Lung microvascular endothelial cell (primary cell): ENCODE measurements at regions not wholly inside any gene's neighbourhood (a gene's known extent, or its start where the extent isn't known, plus 50 kb on each side); places are given as distances from the start of the nearest gene placed in this dataset.
"Not testable (repeated sequence)": the region's sequence is repeated elsewhere in the genome, so short reads cannot be mapped to it uniquely, and the experiment has no call there.

ENCODE experiments used
- DNase-seq, 2 donors: peaks; one replicate each; pipeline versions ENCODE4 v3.0.0 to v3.0.0-alpha.2; 2010; ENCODE audit warnings: low read depth in 2 of 2

DNA sequence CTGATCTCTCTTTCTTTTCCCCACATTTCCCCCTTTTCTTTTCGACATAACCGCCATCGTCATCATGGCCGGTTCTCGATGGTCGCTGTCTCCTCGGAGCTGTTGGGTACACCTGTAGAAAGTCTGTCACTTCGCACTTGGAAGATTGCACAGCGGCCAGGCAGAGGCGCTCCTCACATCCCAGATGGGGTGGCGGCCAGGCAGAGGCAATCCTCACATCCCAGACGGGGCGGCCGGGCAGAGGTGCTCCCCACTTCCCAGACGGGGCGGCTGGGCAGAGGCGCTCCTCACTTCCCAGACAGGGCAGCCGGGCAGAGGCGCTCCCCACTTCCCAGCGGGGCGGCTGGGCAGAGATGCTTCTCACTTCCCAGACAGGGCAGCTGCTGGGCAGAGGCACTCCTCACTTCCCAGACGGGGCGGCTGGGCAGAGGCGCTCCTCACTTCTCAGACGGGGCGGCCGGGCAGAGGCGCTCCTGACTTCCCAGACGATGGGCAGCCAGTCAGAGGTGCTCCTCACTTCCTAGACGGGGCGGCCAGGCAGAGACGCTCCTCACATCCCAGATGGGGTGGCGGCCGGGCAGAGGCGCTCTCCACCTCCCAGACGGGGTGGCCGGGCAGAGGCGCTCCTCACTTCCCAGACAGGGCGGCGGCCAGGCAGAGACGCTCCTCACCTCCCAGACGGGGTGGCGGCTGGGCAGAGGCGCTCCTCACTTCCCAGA lies 110.7 kb downstream of the C5orf15 start:
- DNase-seq: not testable (repeated sequence)

DNA sequence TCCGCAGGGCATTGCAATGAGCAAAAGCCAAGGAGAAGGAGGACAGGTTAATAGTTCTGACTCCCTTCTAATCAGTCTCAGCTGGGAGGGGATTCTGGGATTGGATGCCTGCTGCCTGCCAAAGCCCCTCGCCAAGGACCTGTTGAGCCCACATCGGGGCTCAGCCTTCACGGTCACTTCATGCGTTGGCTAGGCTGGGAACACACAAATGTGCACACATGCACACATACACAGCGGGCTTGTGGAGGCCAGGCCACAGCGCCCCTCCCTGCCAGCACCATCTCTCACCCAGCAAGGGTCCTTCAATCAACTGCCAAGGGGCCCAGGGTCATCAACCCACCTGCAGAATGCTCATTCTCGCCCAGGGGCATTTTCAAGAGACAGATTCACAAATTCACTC lies 113.9 kb downstream of the C5orf15 start:
- no peak for DNase-seq

DNA sequence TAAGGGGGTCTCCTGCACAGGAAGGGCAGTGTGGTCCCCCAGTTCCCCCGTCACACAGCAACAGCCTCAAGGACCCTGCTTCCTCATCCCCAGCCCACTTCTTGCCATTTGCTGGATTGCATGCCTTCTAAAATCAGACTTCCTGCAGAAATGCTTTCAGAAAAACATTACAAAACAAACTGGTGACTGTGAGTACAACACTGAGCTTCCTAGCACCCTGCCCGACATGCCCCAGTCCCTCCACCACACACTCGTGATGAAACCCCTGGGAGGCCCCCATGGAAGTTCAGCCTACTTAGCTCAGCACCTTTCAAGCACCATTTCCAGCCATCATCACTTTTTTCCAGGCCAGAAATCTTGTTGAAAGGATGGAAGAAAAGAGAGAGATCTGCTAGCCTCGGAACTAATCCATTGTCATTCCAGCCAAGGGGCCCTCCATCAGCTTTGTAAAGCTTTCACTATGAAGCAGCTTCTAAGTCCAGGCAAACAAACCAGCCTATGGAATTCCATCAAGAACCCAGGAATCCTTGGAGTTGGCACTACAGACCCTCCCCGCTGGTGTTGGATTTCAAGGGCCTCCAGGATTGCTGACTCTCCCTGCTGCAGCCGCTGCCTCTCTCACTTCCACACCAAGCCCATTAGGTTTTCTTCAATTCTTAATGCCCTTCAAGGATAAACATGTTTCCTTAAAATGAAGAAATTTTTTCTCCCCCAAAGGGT lies 114.6 kb downstream of the C5orf15 start:
- no peak for DNase-seq

DNA sequence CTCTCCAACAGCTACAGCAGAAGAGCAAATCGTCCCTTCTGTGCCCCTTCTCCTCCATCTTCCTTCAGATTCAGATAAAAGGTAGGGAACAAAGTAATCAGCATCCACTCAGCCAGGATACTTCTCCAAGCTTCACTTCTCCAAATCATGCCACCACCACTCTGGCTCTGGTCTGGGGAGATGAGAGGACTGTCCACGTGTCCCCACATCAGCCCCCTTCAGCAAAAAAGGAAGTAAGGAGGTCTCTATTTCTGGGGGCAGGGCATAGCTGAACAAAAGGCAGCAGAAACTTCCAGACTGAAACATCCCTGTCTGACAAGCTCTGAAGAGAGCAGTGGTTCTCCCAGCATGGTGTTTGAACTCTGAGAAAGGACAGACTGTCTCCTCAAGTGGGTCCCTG lies 116.9 kb downstream of the C5orf15 start:
- no peak for DNase-seq

DNA sequence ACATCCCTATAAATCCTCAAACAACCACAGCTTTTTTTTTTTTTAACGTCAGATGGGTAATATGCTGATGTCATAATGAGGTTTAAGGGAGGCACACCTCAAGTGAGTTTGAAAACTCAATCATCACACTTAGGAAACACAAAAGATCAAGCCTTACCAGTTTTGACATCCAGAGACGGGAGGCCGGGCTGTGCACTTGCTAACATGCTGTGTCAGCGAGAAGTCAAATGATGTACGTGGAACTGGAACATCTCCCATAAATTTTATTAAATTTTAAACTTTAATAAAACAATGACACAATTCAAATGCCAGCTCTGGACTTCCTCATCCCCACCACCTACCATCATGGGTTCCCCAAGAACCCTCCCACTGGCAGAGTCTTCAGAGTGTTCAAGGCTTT lies 117.6 kb downstream of the C5orf15 start:
- DNase-seq: no peak

DNA sequence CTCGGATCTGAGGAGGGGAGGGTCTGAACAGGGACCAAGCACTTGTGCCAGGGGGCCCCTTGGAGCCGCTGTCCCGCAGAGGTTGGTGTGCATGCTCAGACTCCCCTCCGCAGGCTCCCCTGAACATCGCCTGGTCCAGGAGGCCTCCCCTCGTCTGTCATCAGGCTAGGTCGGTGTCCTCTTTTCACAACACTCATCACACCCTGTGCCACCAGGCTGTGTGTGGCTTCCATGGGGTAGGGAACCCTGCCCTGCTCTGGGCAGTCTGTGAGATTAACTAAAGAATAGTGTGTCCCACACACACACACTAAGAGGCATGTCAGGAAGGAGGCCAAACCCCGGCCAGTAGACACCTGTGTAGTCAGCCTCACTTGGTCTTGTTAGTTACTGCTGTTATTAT lies 119.3 kb downstream of the C5orf15 start:
- DNase-seq: no peak

DNA sequence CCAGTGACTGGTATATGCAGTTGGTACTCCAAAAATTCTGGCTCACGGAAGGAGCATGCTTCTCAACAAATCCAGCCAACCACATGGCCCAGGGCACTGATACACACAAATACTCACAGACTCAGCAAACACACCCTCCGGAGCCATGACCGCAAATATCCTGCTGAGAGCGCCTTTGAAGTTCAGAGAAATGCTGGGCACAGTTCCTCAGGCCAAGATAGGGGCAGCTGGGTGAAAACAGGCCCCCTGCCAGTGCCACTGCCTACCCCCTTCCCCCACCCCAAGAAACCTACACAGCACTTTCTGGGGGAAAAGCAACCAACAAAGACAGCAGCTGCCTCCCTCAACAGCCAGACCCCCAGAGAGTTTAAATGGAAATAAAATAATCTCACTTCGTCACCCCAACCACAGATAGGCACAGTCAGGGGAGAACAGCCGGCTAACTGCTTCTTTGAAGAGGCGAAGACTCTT lies 120.0 kb downstream of the C5orf15 start:
- no peak for DNase-seq

DNA sequence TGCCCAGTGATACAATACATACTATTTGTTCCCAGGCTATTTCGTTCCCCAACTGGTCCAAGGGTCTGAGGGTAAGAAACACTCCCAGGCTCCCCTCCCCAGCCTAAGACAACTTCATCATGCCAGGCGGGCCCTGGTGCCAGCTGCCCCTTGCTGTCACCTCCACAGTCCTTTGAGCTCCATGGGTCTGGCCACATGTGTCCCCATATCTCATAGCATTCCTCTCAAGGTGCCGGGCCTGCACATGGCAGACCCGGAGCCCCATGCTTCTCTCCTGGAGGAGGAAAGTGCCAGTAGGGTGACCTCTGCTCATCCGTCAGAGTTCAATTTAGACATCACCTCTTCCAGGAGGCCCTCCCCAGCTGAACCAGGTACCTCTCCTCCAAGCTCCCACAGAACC lies 120.5 kb downstream of the C5orf15 start:
- DNase-seq: no peak

DNA sequence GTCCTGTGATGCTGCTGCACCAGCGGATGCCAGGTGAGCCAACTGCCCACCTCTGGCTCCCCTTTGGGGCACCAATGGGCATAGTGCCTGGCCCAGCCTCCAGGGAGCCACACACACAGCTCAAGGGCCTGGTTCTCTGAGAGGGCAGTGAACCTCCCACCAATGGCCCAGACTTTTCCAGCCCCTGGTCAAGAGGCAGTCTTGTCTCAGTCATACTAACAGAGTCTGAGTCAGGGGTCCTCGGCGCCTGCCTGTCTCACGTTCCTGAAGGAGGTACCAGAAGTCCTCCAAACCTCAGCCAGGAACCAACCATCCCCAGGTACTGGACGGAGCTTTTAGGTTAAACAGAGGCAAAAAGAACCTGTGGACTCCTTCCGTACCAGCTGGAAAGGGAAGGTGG lies 121.1 kb downstream of the C5orf15 start:
- no peak for DNase-seq

DNA sequence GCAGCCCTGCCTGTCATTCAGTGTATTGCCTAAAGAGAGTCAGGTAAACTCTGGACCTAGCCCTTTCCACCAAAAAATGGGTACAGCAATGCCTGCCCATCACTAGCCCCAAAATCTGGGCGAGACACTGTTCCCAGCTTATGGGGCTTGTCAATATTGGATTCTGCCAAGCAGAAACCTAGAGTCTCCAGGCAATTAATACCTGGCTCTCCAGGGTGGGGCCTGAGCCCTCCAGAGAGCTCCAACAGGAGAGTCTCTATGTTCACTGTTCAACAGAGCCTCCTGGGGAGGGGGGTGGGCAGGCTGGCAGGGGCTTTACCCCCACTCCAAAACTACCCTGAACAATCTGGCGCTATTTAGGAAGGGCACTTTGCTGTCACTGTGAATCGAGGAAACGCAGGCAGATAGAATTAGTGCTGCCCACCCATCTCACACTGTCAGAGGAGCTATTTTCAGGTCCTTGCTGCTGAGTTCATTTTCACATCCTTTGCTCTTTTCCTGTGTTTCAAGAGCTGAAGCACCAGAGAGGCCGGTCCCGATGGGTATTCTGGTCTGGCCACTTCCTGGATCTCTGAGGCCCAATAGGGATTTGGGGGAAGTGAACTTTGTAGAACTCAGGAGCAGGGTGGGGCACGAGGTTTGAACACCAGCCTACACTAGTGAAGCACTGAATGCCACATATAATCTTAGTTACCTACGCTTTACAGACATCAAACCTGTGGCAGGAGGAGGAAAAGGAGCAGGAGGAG lies 121.8 kb downstream of the C5orf15 start:
- no peak for DNase-seq

DNA sequence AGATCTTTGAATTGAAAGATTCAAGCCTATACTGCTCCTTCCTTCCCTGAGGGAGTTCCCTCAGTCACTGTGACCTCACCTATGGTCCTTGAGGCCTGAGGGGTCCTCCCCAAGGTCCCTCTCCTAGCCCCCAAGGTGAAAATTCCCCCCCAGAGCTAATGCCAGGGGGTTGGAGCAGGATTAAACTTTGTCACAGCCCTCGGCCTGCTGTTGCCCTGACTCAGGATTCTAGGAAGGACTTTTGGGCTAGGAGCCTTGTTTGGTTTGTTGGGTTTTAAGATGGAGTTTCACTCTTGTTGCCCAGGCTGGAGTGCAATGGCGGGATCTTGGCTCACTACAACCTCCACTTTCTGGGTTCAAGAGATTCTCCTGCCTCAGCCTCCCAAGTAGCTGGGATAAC lies 123.2 kb downstream of the C5orf15 start:
- no peak for DNase-seq

DNA sequence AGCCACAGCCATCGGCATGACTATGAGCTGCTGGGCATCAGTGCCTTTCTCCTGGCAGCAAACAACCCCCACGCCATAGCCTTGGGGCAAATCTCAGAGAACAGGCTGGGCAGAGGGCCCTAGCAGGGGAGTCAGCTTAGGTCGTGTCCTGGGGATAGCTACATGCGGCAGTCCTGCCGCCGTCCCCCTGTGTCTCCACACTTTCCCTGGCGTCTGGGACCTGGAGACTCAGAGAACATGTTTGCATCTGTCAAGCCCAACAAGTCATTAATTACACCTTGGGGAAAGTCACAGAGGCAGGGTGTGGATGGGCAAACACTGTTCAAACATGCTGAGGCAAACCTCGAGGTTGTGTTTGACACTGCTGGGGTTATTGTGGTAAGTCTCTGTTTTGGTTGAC lies 123.6 kb downstream of the C5orf15 start:
- no peak for DNase-seq

DNA sequence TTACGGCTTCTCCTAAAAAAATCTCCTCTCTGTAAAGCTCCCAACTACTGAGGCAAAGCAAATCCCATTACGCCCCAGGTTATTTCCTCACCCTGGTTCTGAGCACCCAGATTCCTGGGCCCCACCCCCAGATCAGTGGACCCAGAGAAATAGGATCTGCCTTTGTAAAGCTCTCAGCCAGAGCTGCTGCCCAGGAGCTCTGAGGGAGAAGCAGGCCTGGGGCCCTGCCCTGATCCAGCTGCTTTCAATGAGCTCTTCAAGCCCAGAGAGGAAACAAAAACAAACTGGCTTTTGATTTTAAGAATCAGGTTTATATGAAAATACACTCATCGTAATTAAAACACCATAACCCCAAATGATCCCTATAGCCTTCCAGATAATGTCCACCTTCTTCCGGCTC lies 124.5 kb downstream of the C5orf15 start:
- DNase-seq: no peak

DNA sequence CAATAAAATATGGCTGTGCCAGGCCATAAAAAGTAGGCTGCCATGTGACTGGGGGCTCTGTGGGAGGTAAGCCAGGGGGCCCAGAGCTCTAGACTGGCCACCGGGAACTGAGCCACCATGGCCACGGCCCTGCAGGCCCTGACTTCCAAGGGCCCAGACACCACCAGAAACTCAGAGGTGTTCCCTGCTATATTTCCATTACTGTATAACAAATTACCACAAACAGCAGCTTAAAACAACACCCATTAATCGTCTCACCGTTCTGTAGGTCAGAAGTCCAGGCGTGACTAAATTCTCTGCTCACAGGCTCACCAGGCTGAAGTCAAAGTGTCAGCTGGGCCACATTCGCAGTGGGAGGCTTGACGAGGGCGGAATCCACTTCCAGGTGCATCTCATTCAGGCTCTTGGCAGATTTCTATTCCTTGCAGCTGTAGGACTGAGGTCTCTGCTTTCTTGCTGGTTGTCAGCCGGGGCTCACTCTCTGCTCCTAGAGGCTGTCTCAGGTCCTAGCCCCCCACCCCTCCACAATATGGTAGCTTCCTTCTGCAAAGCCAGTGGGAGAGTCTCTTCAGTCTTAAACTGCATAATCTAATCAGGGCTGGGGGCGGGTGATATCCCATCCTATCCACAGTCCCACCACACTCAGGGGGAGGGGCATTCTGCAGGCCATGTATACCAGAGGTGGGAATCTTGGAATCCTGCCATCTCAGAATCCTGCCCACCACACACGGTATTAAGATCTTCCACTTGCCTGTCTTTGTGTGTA lies 125.4 kb downstream of the C5orf15 start:
- DNase-seq: no peak

DNA sequence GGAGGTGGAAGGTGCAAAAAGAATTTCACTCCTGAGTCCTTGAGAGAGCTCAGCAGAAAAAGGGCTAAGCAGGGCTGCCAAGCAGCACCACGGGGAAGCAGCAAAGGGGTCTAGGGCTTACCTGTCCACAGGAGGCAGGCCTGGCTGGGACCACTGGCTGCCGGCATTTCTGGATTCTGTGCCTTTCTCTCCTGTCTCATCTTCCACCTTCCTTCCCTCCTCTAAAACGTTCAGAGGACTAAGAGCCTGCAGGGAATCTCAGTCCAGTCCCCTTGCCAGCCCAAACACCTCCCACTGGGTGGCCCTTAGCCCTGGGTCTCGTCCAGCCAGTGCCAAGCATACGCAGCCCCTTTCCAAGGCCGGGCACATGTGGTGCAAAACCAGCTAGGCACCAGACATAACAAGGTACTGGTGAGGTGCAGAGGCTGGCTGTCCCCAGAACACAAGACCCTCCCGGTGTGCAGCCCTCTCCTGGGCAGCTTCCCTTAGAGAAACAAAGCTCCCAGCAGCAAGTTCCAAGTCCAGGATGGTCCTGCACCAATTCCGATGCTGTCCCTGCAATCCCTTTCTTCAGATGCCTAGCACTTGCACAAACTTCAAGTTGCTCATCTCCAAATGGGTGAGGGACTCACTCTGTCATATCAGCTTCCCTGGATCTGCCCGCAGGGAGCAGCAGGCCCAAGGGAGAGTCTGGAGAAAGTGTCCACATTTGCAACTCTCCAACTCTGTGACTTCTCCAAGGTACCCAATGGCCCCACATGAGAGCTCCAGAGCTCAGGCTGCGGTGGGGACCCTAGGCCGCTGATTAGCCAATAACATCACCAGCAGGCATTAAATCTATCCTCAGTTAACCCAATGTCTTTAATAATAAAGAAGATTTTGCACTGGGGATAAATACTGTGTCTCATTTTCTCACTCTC lies 126.3 kb downstream of the C5orf15 start:
- no peak for DNase-seq

DNA sequence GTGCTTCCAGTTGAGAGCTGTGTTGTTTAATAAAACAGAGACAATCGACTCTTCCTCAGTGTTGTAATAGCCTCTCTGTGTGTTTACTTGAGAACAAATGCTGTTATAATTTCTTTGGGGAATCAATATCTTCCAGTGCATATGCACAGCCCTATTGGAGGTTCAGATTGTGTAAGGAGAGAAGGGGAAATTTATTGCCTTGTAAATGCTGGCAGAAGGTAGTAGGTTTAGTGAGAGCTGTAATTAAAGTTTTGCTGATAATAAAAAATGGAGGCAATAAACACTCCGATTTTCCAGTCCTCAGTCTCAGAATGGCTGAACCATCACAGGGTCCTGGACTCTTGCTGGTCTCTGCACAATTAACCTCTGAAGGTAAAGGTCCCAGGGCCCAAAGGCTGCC lies 128.3 kb downstream of the C5orf15 start:
- no peak for DNase-seq

DNA sequence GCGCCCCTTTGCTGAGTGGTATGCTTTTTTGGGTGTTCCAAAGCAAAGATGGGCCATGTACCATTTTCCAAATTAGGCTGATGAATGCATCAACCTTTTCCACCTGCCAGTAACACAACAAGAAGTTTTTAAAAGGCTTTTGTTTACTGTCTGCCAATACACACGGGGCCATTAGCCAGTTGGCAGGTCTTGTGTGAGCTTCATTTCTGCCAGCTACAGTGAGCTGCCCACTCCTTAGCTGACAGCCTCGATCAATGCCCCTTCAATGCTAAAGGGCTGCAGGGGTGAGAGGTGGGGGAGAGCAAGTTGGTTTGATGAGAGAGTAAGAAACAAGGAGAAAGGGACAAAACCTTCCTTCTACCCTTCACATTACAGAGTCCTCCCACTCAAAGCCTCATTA lies 128.7 kb downstream of the C5orf15 start:
- no peak for DNase-seq

DNA sequence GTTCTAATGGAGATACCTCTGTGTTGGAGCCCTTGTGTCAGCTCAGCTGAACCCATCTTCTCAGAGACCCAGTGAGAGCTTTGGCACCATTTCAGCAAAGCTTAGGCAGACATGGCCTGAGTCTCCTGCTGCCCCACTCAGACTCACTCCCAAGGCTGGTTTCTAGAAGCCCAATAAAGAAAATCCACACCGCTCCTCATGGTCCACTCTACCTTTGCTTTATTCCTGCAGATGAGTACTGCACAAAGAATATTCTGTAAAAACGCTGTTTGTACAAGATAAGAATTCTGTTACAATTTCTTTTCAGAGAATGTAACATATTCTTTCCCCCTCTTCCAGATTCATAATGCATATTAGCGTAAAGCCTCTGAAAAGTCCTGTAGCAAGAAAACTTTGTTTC lies 129.3 kb downstream of the C5orf15 start:
- DNase-seq: no peak

DNA sequence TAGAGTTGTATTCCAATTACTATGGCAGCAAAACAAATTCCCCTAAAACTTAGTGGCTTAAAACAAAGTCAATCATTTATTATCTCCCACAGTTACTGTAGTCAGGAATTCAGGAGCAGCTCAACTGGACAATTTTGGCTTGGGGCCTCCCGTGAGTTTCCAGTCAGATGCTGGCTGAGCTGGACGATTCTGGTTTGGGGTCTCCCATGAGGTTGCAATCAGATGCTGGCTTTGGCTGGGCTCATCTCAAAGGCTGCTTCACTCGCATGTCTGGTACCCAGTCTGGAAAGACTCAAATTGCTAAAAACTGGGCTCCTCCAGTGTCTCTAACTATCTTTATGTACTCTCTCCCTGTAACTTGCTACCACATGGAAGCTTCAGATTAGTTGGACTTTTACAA lies 130.1 kb downstream of the C5orf15 start:
- DNase-seq: no peak

DNA sequence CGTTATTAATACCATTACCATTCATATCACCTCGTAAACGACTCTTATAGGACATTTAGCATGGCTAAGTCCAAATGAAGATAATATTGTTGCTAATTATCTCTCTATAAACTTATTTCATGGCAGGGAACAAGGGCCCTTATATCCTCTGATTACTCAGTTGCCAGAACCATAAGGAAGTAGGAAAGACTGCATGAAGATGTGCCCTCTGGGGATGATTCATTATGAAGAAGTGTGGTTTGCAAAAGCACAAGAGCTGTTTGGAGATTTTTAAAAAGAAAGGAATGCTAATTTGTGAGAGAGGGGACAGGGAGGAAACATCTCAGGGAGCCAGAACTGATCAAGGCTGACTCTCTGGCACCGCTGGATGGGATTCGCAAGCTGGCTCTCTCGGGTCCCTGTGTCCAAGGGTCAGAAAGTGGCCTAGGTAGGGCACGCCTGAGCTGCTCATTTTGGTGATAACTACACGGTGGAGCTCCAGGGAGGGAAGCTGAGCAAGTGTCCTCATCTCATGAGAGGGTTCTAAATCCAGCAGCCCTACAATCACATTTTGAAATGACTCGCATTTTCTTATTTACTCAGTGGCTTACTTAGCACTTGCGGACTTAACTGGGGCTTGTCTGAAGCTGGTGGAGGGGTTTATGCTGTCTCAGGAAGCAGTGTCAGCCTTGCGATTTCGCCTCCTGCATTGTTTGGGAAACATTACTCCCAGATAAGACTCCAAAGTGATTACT lies 136.8 kb downstream of the C5orf15 start:
- no peak for DNase-seq
